HG02884 (cell line): ENCODE measurements at regions not wholly inside any gene's neighbourhood (a gene's known extent, or its start where the extent isn't known, plus 50 kb on each side); places are given as distances from the start of the nearest gene placed in this dataset.

Experiments
- ATAC-seq: cut with Tn5 transposase; IDR thresholded peaks from one replicate; pipeline ENCODE4 v1.9.1; 2021; ENCODE audit warnings: mild to moderate bottlenecking, moderate library complexity; ENCODE audit not compliant: unreplicated experiment

DNA sequence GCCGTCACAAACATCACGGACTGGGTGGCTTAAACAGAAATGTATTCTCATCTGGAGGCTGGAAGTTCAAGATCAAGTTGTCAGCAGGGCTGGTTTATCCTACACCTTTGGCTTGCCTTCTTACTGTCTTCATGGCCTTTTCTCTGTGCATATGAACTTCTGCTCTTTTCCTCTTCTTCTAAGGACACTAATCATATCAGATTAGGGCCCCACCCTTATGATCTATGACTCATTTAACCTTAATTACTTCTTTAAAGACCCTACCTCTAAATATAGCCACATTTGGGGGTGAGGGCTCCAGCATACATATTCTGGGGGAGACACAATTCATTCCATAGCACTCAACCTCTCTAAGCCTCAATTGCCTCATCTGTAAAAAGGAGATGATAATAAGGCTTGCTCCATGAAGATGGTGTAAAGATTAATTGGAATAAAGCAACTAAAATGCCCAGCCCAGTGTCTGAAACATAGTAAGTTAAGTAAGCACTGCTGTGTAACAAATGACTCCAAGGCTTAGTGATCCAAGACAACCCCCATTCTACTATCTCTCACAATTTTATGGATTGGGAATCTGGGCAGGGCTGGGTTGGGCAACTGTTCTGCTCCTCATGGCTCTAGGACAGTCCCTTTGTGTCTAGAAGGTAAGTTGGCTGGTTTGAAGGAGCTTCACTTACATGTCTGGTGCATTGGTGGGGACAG is 119.8 kb downstream of the BANF2 start:
- no peak for ATAC-seq

DNA sequence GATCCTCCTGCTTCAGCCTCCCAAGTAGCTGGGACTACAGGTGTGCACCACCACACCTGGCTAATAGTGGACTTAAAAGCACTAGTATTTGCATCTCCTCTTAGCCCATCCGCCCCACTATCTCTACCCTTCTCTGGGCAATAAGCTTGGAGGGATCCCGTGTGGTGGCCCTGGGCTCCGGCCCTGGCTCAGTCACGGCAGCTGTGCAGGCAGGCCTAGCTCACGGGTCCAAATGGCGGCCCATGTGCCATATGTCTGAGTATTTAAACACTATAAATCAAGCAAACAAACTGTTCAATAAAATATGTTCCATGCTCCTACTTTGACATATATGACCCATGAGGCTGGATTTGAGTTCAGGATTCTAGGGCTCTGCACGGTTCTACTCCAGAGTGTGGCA is 118.4 kb downstream of the BANF2 start:
- no peak for ATAC-seq

DNA sequence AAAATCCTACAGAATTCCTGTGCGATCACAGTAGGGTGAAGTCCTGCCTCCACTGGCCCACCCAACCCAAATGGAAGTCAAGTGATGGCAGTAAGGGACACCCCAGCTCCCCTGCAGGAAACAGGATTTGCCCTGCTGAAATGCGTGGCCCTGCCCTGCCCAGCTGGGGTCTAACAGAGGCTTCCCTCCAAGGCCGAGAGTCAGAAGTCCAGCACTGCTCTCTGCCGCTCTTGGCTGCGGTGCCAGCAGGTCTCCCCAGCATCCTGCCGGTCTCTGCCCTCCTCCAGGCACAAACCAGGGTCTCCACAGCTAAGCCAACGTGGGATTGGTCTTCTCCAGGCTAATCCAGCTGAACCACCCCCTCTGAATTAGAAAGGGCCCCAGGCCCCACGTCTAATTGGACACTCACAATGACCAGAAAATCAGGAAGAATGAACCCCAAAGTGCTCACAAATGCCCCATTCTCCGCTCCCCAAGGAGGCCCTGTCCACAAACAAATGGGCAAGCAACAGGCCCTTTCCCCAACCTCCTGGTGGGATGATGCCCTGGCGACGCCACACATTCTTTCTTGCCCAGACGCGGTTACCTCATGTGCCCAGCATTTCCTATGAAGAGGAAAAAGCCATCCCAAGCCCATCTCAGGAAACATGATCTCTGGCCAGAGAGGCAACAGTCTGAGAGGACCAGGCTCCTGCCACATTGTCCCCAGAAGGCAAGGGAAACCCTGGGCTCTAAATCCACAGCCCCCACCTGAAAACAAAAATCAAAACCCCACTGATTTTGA is 117.2 kb downstream of the BANF2 start:
- no peak for ATAC-seq

DNA sequence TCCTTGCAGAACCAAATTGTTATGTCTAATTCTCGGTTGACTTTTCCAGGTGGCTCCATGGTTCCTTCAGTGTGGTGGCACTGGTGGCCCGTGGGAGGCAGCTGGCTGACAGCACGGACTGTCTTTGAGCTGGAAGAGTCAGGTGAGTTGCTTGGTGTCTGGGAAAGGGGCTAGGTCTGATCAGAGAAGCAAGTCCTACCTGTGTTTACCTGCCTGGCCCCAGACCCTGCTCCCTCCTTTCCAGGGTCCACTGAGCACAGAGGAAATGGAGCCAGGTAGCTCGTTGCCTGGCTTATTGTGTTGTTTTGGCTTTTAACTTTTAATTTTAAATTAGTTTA is 111.8 kb downstream of the BANF2 start:
- no peak for ATAC-seq

DNA sequence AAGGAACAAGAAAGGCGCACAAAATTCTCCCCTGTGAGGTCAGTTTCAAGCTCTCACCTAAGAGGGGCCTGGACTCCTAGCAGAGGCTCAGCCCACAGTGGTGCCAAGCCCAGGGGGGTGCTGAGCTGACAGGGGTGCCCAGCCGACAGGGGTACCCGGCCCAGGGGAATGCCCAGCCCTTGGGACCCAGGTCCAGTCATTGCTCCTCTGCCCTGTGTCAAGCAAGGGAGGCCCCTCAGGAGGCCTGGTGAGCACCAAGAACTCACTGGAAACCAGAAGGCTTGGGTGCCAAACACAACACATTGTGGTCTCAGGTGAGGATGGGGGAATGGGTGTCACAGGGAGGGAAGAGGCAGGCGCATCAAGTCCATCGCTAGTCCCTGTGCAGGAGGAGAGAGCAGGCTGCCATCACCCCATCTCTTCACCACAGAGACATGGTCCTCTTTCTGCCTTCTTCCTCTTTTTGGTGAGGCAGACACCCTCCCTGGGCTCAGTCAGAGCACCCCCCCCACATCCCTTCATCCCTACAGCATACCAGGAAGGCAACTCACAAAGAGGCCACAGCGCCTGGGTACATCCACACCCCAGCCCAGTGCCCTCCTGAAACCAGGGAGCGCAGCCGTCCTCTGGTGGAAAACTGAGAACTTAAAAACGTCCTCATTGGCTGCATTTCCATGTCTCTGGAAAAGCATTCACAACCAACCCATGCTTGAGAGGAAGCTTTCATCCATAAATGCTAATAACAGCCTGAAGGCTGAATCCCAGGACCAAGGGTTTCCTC is 111.3 kb downstream of the BANF2 start:
- ATAC-seq, result no peak

DNA sequence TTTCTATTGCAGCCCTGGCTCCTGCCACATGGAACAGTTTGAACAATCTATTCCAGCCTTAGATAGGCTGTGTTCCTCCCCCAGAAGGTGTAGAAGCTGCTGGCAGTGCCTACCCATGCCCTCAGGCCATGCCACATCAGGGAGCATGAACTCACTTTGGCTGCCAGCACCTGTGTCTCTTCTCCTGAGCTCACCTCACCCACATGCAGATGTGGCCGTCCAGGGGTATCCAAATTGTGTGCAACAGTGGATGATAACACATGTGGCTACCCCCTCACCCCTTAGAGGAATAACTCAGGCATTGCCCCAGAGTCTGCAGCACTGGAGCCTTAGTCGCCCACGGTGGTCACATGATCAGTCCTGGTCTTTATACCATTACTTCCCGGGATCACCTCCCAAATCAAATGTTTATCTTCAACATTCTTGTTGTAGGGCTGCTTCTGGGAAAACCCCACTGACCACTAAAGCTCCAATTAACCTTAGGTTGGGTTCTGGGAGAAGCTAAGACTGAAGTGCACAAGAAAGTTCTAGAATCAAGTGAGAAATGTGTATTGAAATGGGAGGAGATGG is 110.4 kb downstream of the BANF2 start:
- ATAC-seq, result no peak

DNA sequence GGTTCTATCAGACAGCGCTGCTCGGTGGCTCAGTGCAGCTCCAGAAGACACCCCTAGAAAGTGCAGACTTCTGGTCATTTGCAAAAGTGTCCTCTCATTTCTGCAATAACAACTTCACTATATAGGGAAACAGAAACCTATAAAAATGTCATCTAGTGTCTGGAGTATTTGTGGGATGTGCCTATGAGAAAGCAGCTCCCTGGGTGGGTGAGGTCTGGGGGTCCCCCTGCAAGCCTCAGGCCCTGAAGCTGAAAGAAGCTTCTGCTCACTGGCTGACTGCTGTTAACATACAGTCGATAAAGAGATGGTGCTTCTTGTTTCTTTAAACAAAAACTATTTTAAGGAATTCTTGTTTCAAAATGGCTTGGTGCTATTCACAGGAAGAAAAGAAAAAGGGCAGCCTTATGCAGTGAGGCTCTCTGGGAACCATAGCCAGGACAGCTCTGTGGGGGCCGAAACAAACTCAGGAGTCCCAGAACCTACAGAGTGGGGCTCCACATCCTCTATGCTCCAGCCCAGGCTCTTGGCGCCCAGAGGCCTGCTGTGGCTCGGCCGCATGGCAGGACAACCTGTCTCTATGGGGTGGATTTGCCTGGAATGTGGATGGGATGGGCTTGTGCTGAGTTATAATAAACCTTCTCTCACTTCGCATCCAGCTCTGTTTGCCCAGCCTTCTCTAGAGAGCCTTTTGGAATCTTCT is 109.7 kb downstream of the BANF2 start:
- ATAC-seq, result no peak

DNA sequence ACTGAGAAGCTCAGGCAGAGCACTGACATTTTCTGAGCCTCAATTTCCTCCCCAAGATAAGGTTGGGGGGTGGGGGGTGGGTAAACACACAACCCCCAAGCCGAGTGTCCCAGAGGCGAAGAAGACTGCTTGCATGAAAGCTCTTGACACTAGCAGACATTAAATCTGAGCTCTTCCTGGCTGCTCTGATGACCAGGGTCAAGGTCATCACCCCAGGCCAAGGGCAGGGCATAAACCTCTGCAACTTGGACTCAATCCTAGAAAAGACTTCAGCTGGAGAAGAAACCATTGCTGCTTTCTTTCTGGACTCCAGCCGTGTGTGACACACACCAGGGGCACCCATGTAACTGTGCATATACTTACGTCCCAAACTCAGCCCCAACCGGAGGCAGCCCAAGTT is 109.0 kb downstream of the BANF2 start:
- ATAC-seq, result no peak

DNA sequence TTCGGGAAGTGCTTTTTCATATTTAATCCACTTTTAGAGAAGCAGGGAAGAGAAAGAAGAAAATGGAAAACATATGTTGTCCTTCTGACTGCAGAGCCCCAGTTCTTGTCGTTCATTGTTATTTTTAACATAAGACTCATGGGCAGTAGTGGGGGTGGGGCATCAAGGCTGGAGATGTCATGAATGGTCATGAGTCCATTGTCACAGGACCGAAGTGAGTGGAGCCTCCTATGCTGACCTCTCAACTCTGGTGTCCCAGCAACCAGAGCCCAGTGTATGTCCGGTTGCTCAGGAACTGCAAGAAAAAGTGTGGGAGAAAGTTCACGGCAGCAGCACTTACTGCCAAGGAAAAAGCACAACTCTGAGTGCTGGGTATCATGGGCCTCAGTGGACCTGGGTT is 108.6 kb downstream of the BANF2 start:
- ATAC-seq, result no peak

DNA sequence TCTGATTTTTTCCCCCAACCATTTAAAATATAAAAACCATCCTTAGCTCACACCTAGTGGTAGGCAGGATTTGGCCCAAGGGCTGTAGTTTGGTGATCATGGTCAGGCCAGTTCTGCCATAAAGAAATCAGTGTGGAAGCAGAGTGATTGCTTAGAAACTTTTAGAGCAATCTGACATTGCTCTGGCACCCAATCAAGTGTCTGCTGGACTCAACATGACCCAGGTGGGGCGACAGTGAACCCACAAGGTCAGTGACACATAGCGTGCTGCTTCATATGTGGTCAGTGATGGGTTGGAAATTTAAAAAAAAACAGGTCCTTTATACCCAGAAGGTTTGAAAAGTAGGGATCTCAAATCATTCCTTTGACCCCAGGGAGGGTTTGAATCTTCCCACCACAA is 107.9 kb downstream of the BANF2 start:
- ATAC-seq, result no peak

DNA sequence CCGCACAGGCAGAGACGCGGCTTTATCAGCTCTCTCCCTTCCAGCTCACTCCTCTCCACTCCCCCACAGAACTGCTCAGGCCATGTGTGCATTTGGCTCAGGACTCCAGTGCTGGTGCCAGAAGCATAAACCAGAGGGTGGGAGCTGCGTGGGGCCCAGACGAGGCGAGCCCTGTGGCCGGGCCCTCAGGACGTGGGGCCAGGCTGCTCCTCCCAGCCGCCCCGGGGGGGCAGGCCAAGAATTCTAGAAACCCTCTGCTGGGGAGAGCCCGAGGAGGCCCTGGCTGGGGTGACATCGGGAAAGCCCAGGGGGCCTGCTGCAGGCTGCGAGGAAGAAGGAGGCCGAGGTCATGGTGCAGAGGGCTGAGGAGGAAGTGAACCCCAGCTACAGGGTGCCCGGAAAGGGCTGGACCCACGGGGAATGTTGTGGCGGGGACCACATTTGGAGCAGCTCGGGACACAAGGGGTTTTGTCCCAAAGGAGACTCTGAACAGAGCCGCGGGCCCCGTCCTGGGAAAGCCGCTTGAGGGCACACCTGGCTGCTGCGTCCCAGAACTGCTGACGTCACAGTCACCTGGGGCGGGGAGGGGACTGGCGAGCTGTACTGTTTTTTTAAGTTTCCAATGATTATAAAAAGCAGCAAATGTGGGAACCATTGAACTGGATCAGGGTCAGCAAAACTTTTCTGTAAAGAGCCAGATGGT is 107.1 kb downstream of the BANF2 start:
- ATAC-seq, result no peak

DNA sequence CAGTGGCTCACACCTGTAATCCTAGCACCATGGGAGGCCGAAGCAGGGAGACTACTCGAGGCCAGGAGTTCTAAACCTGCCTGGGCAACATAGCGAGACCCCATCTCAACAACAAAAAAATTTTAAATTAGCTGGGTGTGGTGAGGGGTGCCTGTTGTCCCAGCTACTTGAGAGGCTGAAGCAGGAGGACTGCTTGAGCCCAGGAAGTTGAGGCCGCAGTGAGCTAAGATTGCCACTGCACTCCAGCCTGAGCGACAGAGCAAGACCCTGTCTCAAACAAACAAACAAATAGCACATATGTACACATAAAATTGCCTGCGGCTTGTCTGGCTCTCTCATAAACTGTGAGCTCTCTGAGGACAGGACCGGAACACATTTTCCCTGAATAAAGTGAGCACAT is 106.3 kb downstream of the BANF2 start:
- no peak for ATAC-seq

DNA sequence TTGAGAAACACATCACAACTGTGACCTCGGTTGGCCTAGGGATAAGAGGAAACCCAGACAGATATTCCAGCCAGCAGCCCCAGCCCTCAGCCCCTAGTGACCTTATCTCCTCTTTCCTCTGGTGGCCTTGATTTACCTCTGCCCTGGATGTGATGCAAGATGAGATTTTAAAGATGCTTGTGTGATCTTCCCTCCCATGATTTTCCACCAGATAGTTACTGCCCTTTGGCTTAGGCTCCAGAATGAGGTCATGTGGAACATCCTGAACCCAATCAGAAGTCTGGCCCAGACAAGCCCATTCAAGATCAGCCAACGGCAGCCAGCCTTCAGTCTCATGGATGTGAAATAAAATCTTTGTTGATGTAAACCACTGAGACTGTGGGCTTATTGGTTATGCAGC is 104.0 kb downstream of the BANF2 start:
- no peak for ATAC-seq

DNA sequence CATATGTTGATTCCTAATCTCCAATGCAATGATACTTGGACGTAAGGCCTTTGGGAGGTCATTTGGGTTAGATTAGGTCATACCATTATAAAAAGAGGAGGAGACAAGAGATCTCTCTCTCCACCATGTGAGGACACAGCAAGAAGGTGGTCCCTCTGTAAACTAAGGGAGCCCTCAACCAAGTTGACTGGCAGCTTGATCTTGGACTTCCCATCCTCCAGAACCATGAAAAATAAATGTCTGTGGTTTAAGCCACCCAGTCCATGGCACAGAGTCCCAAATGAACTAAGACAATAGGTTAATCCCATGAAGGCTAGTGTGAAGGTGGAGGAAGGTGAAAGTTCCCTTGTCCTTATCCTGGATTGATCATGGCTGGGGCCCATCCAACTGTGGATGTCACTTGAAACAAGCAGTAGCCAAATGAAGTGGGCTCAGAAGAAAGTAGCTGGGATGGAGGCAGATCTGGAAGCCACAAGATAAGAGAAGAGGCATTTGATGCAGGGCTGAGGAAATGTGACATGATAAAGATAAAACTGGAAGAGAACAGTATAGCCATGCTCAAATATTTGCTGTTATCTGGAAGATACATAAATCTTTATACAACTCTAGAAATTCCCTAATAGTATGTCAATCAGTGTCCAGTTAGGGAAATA is 99.9 kb downstream of the BANF2 start:
- ATAC-seq, result no peak

DNA sequence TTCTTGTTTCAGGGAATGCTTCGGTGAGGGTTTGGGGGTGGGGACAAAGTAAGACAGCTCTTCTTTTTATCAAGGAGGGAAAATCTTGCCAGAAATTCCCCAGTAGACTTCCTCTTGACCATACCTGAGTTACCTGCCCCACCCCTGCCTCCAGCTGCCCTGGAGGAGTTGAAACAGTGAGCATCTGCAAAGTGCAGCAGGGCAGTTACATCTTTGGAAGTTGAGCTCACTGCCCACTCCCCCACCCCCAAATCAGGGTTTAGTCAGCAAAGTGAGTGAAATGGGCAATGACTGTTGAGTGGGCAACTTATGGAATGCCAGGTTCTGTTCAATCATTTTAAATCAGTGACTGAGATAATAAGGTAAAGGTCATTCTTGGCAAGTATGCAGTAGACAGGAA is 98.8 kb downstream of the BANF2 start:
- ATAC-seq, result no peak

DNA sequence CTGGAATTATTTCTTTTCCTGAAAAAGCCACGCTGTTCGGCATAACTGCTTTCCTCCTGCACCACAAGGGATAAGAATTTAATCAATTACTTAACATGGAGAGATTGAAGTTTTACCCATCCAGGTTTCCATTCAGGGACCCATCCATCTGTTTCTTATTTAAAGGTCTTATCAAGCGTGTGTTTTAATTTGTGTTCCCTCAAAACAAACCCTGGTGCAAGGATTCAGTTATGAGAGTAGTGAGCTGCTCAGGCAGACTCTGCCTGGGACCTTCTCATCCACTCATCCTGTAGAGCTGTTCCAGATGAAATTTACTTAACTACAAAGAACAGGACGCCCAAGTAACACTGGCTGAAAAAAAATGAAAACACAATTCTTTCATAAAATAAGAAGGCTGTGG is 97.8 kb downstream of the BANF2 start:
- no peak for ATAC-seq

DNA sequence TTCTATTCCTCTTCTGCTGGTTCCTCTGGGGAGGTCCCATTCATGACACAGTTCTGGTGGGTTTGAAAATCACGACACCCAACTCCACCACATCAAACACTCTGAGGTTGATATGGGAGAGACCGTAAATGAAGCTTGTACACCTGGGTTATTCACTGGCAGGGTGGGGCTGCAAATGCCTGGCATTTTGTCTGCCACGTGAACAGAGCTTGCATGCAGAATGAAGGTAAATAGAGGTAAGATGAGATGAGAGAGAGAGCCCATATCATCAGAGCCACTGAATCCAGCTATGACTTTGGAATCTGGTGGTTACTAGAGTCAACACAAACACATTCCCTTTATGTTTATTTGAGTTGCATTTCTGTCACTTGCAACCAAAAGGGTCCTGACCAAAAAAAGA is 97.4 kb downstream of the BANF2 start:
- no peak for ATAC-seq

DNA sequence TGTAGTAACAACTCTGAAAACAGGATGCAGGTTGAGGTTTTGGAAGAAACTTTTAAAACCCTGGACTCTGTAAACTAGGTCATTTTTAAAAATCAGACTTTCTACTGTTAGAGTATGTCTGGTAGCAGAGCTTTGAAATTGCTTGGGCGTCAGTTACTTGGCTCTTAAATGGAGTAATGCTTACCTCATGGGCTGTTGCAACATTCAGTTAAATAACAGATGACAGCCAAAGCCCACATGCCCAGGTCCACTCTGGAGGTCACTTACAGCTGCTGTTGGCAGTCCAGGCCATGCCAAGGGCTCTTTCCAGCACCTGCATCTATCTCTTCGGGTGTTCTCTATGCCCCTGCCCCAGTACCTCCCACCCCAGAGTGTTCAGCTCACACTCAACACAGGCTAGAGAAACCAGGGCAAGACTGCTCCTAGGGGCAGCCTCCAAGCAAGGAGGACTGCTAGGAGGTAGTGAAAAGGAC is 96.4 kb downstream of the BANF2 start:
- ATAC-seq, result no peak

DNA sequence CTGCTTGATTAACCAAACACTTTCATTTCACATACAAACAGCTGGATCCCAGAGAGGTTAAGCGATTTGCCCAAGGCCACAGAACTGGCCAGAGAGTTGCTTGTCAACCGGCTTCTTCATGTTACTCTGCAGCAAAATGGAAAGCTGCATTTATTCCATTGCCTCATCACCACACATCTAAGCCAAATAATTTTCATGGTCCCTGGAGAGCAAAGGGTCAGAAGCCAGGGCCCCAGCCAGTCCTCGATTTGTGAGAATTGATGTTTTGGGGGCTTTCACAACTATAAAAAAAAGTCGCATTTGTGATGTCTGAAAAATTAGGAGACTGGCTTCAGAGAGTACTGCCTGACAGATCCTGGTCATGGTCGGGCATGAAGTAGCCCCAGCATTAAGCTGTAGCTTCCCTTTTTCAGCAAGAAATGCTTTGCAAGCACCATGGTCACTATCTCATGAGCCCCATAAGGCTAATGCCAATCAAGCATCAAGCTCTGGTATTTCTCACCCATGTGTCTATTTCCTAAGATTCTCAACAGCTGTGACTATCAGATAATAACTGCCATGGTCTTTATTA is 95.8 kb downstream of the BANF2 start:
- no peak for ATAC-seq
